ENCODE measurements at regions not wholly inside any gene's neighbourhood (a gene's known extent, or its start where the extent isn't known, plus 50 kb on each side); places are given as distances from the start of the nearest gene placed in this dataset.

GRCh38 chr20:50363027-50363426 lies 147.2 kb upstream of the PTPN1 start:
- H3K9me3 ChIP-seq (ENCODE audit: control insufficient read depth in 2 of 3, insufficient read depth in 1 of 3, low read length in 3 of 3), result no peaks in the 10 kb centered on the region
- TF ChIP-seq CTCF (IDR thresholded peaks at IDR 0.05; ENCODE audit: borderline replicate concordance, extremely low read depth, insufficient read depth), result no peak

GRCh38 chr20:50363479-50363878 lies 146.7 kb upstream of the PTPN1 start:
- Histone ChIP-seq H3K36me3 (ENCODE audit: control insufficient read depth in 2 of 3, insufficient read depth in 3 of 3, low read length in 3 of 3) (no peaks in the 10 kb centered on the region), H3K4me3 (ENCODE audit: low read length in 3 of 3) (no peak overlapping the region), H3K9me3 (ENCODE audit: control insufficient read depth in 2 of 3, insufficient read depth in 1 of 3, low read length in 3 of 3) (no peaks in the 10 kb centered on the region), H3K9ac (ENCODE audit: low read length in 3 of 3) (no peak overlapping the region), H3K4me1 (ENCODE audit: control insufficient read depth in 2 of 3, insufficient read depth in 2 of 3, low read depth in 1 of 3, low read length in 3 of 3) (peaks cover 0 to 6% (median 0%) of the 10 kb centered on the region in 3 donors), H3K27ac (ENCODE audit: low read depth in 2 of 2, low read length in 2 of 2) (no peak overlapping the region), H3K27me3 (ENCODE audit: control insufficient read depth, insufficient read depth, low read length) (no peaks in the 10 kb centered on the region)
- intact Hi-C loops (cut with DNase I), result no loop called here
- FAIRE-seq (no peak), DNase-seq (peak in 1 of 5 donors; percentile 37)
- TF ChIP-seq CTCF (IDR thresholded peaks at IDR 0.05; ENCODE audit: borderline replicate concordance, extremely low read depth, insufficient read depth), result no peak

More at GRCh38 chr20:50363027-50363426, 147.2 kb upstream of the PTPN1 start:
- peaks cover 0 to 6% (median 0%) of the 10 kb centered on the region in 3 donors for H3K4me1 ChIP-seq (ENCODE audit: control insufficient read depth in 2 of 3, insufficient read depth in 2 of 3, low read depth in 1 of 3, low read length in 3 of 3)
- intact Hi-C loops (cut with DNase I), result no loop called here
- H3K27ac ChIP-seq (ENCODE audit: low read depth in 2 of 2, low read length in 2 of 2), result no peak overlapping the region
- no peak overlapping the region for H3K4me3 ChIP-seq (ENCODE audit: low read length in 3 of 3)
- H3K9ac ChIP-seq (ENCODE audit: low read length in 3 of 3), result no peak overlapping the region
- H3K36me3 ChIP-seq (ENCODE audit: control insufficient read depth in 2 of 3, insufficient read depth in 3 of 3, low read length in 3 of 3), result no peaks in the 10 kb centered on the region
- FAIRE-seq (no peak), DNase-seq (no peak)
- no peaks in the 10 kb centered on the region for H3K27me3 ChIP-seq (ENCODE audit: control insufficient read depth, insufficient read depth, low read length)

GRCh38 chr20:50364542-50364941 lies 145.6 kb upstream of the PTPN1 start:
- no peaks in the 10 kb centered on the region for H3K36me3 ChIP-seq (ENCODE audit: control insufficient read depth in 2 of 3, insufficient read depth in 3 of 3, low read length in 3 of 3)
- no peak overlapping the region for H3K4me3 ChIP-seq (ENCODE audit: low read length in 3 of 3)
- no peak for FAIRE-seq
- H3K27me3 ChIP-seq (ENCODE audit: control insufficient read depth, insufficient read depth, low read length), result no peaks in the 10 kb centered on the region
- H3K4me1 ChIP-seq (ENCODE audit: control insufficient read depth in 2 of 3, insufficient read depth in 2 of 3, low read depth in 1 of 3, low read length in 3 of 3), result peaks cover 0 to 6% (median 0%) of the 10 kb centered on the region in 3 donors
- H3K27ac ChIP-seq (ENCODE audit: low read depth in 2 of 2, low read length in 2 of 2), result no peak overlapping the region
- DNase-seq, result no peak
- no peaks in the 10 kb centered on the region for H3K9me3 ChIP-seq (ENCODE audit: control insufficient read depth in 2 of 3, insufficient read depth in 1 of 3, low read length in 3 of 3)
- no peak for TF ChIP-seq CTCF (IDR thresholded peaks at IDR 0.05; ENCODE audit: borderline replicate concordance, extremely low read depth, insufficient read depth)
- intact Hi-C loops (cut with DNase I), result no loop called here
- H3K9ac ChIP-seq (ENCODE audit: low read length in 3 of 3), result no peak overlapping the region

Data from kidney (tissue), 13 donors.